Nephron progenitor cell (in vitro differentiated cells): ENCODE measurements at regions not wholly inside any gene's neighbourhood (a gene's known extent, or its start where the extent isn't known, plus 50 kb on each side); places are given as distances from the start of the nearest gene placed in this dataset.
A peak's percentile ranks its signal among the peaks of the same experiment; 100 is the strongest.

Source experiments
- DNase-seq: peaks from one replicate; pipeline ENCODE4 v3.0.0; 2021
- H3K27ac Mint-ChIP-seq: 2 replicates; pipeline ENCODE4 v1.8.0; 2021; ENCODE audit warnings: mild to moderate bottlenecking, moderate library complexity, mixed read lengths
- H3K27me3 Mint-ChIP-seq: 2 replicates; pipeline ENCODE4 v1.8.0; 2021; ENCODE audit warnings: mild to moderate bottlenecking, low read depth, mixed read lengths; ENCODE audit not compliant: poor library complexity
- H3K36me3 Mint-ChIP-seq: 2 replicates; pipeline ENCODE4 v1.8.0; 2021; ENCODE audit warnings: low read depth, mixed read lengths
- H3K4me1 Mint-ChIP-seq: 2 replicates; pipeline ENCODE4 v1.8.0; 2021; ENCODE audit warnings: mixed read lengths
- H3K4me3 Mint-ChIP-seq: 2 replicates; pipeline ENCODE4 v1.8.0; 2021; ENCODE audit warnings: mild to moderate bottlenecking, moderate library complexity, mixed read lengths
- H3K9me3 Mint-ChIP-seq: 2 replicates; pipeline ENCODE4 v1.8.0; 2021; ENCODE audit warnings: mild to moderate bottlenecking, moderate library complexity, mixed read lengths
- CTCF ChIP-seq: fragments of 200-600 bp; sonication (generic); IDR thresholded peaks from 2 replicates; pipeline ENCODE4 v1.5.0; 2021; ENCODE audit warnings: antibody characterized with exemption

GRCh38 chr5:87831499-87831898 is 418.8 kb upstream of the CCNH start:
- DNase-seq: no peak
- Mint-ChIP-seq H3K4me3 (no peak overlapping the region), H3K9me3 (peaks cover 50% of the 10 kb centered on the region), H3K4me1 (peaks cover 12% of the 10 kb centered on the region), H3K36me3 (peaks cover 33% of the 10 kb centered on the region), H3K27me3 (no peaks in the 10 kb centered on the region), H3K27ac (no peak overlapping the region)
- TF ChIP-seq CTCF: no peak

- Mint-ChIP-seq H3K36me3 (peaks cover 32% of the 10 kb centered on the region), H3K9me3 (peaks cover 41% of the 10 kb centered on the region), H3K4me3 (no peak overlapping the region), H3K27ac (peak overlapping the region; percentile 37), H3K4me1 (peaks cover 30% of the 10 kb centered on the region), H3K27me3 (no peaks in the 10 kb centered on the region)
- no peak for TF ChIP-seq CTCF
- DNase-seq: no peak
These were observed 416.5 kb upstream of the CCNH start for GRCh38 chr5:87829217-87829551.

GRCh38 chr5:87828545-87829216 is 416.0 kb upstream of the CCNH start:
- Mint-ChIP-seq H3K36me3 (peaks cover 27% of the 10 kb centered on the region), H3K4me1 (peaks cover 30% of the 10 kb centered on the region), H3K27ac (peak overlapping the region; percentile 37), H3K27me3 (no peaks in the 10 kb centered on the region), H3K9me3 (peaks cover 36% of the 10 kb centered on the region), H3K4me3 (no peak overlapping the region)
- TF ChIP-seq CTCF: no peak
- no peak for DNase-seq

- Mint-ChIP-seq H3K4me1 (peaks cover 30% of the 10 kb centered on the region), H3K27ac (no peak overlapping the region), H3K4me3 (no peak overlapping the region), H3K27me3 (no peaks in the 10 kb centered on the region), H3K9me3 (peaks cover 28% of the 10 kb centered on the region), H3K36me3 (peaks cover 22% of the 10 kb centered on the region)
- no peak for DNase-seq
- no peak for TF ChIP-seq CTCF
These were observed 414.8 kb upstream of the CCNH start for GRCh38 chr5:87827539-87827938.

GRCh38 chr5:87826507-87826906 is 413.8 kb upstream of the CCNH start:
- peaks cover 14% of the 10 kb centered on the region for H3K36me3 Mint-ChIP-seq
- H3K27ac Mint-ChIP-seq: no peak overlapping the region
- no peak overlapping the region for H3K4me3 Mint-ChIP-seq
- peaks cover 17% of the 10 kb centered on the region for H3K9me3 Mint-ChIP-seq
- peaks cover 30% of the 10 kb centered on the region for H3K4me1 Mint-ChIP-seq
- no peak for TF ChIP-seq CTCF
- DNase-seq: no peak
- no peaks in the 10 kb centered on the region for H3K27me3 Mint-ChIP-seq

- no peak overlapping the region for H3K4me3 Mint-ChIP-seq
These were observed 412.9 kb upstream of the CCNH start for GRCh38 chr5:87825583-87825982.

More at GRCh38 chr5:87825583-87825982, 412.9 kb upstream of the CCNH start:
- Mint-ChIP-seq H3K36me3 (peaks cover 10% of the 10 kb centered on the region), H3K4me1 (peaks cover 30% of the 10 kb centered on the region), H3K9me3 (peaks cover 8% of the 10 kb centered on the region), H3K27ac (no peak overlapping the region), H3K27me3 (no peaks in the 10 kb centered on the region)
- TF ChIP-seq CTCF: no peak
- DNase-seq: no peak
